HUES6 (cell line): ENCODE measurements at regions not wholly inside any gene's neighbourhood (a gene's known extent, or its start where the extent isn't known, plus 50 kb on each side); places are given as distances from the start of the nearest gene placed in this dataset.

Experiments used
- H3K27ac ChIP-seq: 2 replicates; pipeline ENCODE4 v1.7.0; 2013; ENCODE audit warnings: low read depth, mild to moderate bottlenecking, low read length, inconsistent platforms
- H3K27me3 ChIP-seq: 2 replicates; pipeline ENCODE4 v1.6.1; 2013; ENCODE audit warnings: low read length; ENCODE audit not compliant: control insufficient read depth, insufficient read depth
- H3K36me3 ChIP-seq: 2 replicates; pipeline ENCODE4 v1.6.1; 2013; ENCODE audit warnings: low read length; ENCODE audit not compliant: control insufficient read depth, insufficient read depth
- H3K4me1 ChIP-seq: 2 replicates; pipeline ENCODE4 v1.6.1; 2013; ENCODE audit warnings: low read length; ENCODE audit not compliant: control insufficient read depth, insufficient read depth
- H3K4me3 ChIP-seq: 2 replicates; pipeline ENCODE4 v1.5.1; 2013; ENCODE audit warnings: low read depth, low read length
- H3K9ac ChIP-seq: one replicate; pipeline ENCODE4 v1.6.1; 2013; ENCODE audit warnings: mild to moderate bottlenecking, low read length
- H3K9me3 ChIP-seq: 2 replicates; pipeline ENCODE4 v1.6.1; 2013; ENCODE audit warnings: low read depth, low read length; ENCODE audit not compliant: control insufficient read depth, insufficient read depth

- Histone ChIP-seq H3K27me3 (peaks cover 10% of the 10 kb centered on the region), H3K4me1 (peaks cover 6% of the 10 kb centered on the region; the same call in 1 of the 2 replicates), H3K36me3 (no peaks in the 10 kb centered on the region), H3K9ac (no peak overlapping the region), H3K27ac (no peak overlapping the region), H3K4me3 (no peak overlapping the region), H3K9me3 (no peaks in the 10 kb centered on the region)
These were observed 86.4 kb upstream of the C1QTNF9B start for GRCh38 chr13:23983671-23984070.

GRCh38 chr13:23984546-23984945 lies 87.2 kb upstream of the C1QTNF9B start:
- peaks cover 3% of the 10 kb centered on the region; the same call in 1 of the 2 replicates for H3K4me1 ChIP-seq
- H3K9ac ChIP-seq: no peak overlapping the region
- H3K4me3 ChIP-seq: no peak overlapping the region
- no peaks in the 10 kb centered on the region for H3K36me3 ChIP-seq
- H3K27me3 ChIP-seq: peaks cover 3% of the 10 kb centered on the region
- no peak overlapping the region for H3K27ac ChIP-seq
- no peaks in the 10 kb centered on the region for H3K9me3 ChIP-seq

DNA sequence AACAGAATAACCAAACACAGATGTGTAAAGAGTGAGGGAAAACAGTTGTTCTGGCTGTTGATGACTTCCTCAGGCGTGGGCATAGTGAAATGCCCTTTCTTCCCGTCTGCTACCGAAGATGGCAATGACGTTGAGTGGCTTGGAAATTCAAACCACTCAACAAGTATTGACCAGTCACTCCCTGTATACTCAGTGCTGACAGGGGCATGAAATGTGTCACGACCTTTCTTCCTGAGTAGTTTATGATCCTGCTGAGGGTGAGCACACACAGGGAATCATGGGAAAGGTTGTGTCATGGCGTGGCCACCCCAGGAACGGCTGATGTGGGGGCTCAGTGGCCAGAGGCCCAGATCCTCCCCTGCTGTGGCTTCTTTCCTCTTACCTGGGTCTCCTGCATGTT lies 87.8 kb upstream of the C1QTNF9B start:
- Histone ChIP-seq H3K4me1 (peaks cover 3% of the 10 kb centered on the region; the same call in 1 of the 2 replicates), H3K9ac (no peak overlapping the region), H3K27me3 (peaks cover 3% of the 10 kb centered on the region; the same call in 1 of the 2 replicates), H3K9me3 (no peaks in the 10 kb centered on the region), H3K36me3 (no peaks in the 10 kb centered on the region), H3K4me3 (no peak overlapping the region), H3K27ac (no peak overlapping the region)

DNA sequence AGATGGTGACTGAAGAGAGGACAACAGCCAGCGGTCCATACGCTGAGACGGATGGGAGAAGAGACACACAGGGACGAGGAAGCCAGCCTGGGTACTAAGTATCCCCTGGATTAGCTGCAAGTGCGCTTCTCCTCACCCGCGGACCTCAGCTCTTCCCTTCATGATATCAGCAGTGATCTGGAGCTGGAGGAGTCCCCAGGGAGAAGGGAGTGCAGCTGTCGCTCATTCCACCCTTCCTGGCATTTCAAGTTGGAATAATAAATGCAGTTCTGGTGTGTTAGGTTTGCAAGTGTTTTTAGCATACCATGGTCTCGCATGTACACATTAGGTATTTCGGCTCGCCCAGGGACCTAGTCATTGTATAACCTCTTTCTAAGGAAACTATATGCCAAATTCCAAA lies 88.5 kb upstream of the C1QTNF9B start:
- H3K4me1 ChIP-seq: no peaks in the 10 kb centered on the region
- no peak overlapping the region for H3K27ac ChIP-seq
- no peaks in the 10 kb centered on the region for H3K36me3 ChIP-seq
- no peak overlapping the region for H3K9ac ChIP-seq
- H3K9me3 ChIP-seq: no peaks in the 10 kb centered on the region
- H3K4me3 ChIP-seq: no peak overlapping the region
- H3K27me3 ChIP-seq: no peaks in the 10 kb centered on the region; the same call in 1 of the 2 replicates

GRCh38 chr13:23986619-23987018 lies 89.3 kb upstream of the C1QTNF9B start:
- Histone ChIP-seq H3K9ac (no peak overlapping the region), H3K27me3 (no peaks in the 10 kb centered on the region; the same call in 1 of the 2 replicates), H3K27ac (no peak overlapping the region), H3K4me3 (no peak overlapping the region), H3K9me3 (no peaks in the 10 kb centered on the region), H3K4me1 (no peaks in the 10 kb centered on the region), H3K36me3 (no peaks in the 10 kb centered on the region)

DNA sequence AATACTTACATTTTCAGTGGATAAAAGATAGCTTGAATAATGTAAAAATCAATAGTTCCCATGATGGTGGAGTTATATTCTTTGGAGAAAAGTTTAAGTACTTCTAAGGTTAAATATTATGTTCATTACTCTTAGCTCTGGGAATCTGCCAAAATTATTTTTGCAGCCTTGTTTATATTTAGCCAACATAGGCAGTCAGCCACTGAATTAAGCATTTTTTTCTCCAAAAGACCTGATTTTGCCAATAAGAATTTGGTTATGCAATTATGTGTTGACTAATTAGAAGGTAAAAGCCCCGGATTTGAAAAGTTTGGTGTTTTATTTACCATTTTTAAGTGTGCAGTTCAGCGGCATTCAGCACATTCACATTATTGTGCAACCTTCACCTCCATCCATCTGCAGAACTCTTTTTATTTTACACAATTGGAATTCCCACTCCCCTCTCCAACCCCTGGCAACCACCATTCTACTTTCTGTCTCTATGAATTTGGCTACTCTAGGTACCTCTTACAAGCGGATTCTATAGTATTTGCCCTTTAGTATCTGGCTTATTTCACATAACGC lies 90.1 kb upstream of the C1QTNF9B start:
- no peaks in the 10 kb centered on the region for H3K9me3 ChIP-seq
- no peaks in the 10 kb centered on the region for H3K36me3 ChIP-seq
- H3K4me3 ChIP-seq: no peak overlapping the region
- no peak overlapping the region for H3K27ac ChIP-seq
- no peak overlapping the region for H3K9ac ChIP-seq
- no peaks in the 10 kb centered on the region; the same call in 1 of the 2 replicates for H3K27me3 ChIP-seq
- no peaks in the 10 kb centered on the region for H3K4me1 ChIP-seq

GRCh38 chr13:23988546-23989122 lies 91.3 kb upstream of the C1QTNF9B start:
- Histone ChIP-seq H3K9ac (no peak overlapping the region), H3K4me1 (no peaks in the 10 kb centered on the region), H3K27ac (no peak overlapping the region), H3K9me3 (no peaks in the 10 kb centered on the region), H3K36me3 (no peaks in the 10 kb centered on the region), H3K27me3 (no peaks in the 10 kb centered on the region; the same call in 1 of the 2 replicates), H3K4me3 (no peak overlapping the region)

- Histone ChIP-seq H3K36me3 (no peaks in the 10 kb centered on the region), H3K4me1 (no peaks in the 10 kb centered on the region), H3K27ac (no peak overlapping the region), H3K27me3 (no peaks in the 10 kb centered on the region; the same call in 1 of the 2 replicates), H3K4me3 (no peak overlapping the region), H3K9ac (no peak overlapping the region), H3K9me3 (no peaks in the 10 kb centered on the region)
These were observed 93.2 kb upstream of the C1QTNF9B start for GRCh38 chr13:23990455-23990854.

DNA sequence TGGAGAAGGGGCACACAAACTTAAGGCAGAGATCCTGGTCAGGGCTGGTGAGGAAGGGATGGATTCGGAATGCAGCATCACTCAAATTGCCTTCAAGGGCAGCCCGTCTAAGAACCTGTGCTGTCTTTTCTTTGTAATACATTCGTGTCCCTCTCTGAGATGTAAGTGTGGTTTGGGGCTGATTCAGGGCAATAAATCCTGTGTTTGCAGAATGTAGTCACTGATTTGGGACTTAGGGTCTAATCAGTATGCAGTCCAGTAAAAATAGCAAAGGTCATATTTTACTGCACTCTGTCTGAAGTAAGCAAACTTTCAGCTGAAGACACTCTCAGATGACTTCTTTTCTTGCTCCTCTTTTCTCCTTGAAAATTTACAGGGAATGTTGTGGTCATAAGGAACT lies 93.8 kb upstream of the C1QTNF9B start:
- Histone ChIP-seq H3K4me3 (no peak overlapping the region), H3K4me1 (no peaks in the 10 kb centered on the region), H3K36me3 (no peaks in the 10 kb centered on the region), H3K27me3 (no peaks in the 10 kb centered on the region; the same call in 1 of the 2 replicates), H3K9me3 (no peaks in the 10 kb centered on the region), H3K27ac (no peak overlapping the region), H3K9ac (no peak overlapping the region)

DNA sequence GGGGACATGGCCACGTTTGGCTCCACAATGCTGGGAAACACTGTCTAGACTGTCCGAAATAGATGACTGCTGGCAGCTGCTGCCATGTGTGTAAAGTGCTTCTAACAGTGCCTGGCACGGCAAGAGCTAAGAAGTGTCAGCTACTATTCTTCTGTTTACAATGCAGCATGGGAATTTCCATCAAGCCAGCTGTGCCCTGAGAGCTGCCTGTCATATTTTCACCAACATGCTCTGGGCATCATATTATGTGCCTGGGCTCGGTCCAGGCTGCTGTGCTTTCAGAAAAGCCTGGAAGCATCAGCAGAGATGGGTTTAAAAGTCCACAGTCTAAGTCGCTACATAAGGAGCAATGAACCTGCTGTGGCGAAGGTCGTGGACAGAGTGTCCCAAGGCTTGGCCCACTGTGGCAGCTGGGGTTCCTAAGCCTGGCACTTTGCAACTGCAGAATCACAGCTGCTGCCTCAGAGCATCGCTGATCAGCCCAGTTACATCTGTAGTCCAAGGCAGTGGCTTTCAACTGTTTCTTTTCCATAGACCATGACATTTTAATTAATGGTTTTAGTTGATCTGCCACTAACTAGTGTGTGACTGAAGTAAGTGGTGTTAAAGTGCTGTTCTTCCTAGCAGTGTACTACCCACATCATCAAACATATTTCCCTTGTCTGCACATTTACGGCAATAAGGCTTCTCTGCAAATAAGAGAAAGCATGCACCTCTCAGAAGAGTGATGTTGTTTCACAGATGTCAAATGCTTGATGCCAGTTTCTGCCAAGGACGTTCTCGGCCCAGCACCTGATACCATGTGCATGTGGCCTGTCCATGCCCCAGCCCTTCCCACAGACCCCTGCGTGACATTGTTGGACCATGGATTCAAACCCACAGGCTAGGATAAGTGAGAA lies 95.7 kb upstream of the C1QTNF9B start:
- Histone ChIP-seq H3K9me3 (peaks cover 4% of the 10 kb centered on the region), H3K36me3 (no peaks in the 10 kb centered on the region), H3K4me1 (no peaks in the 10 kb centered on the region), H3K27me3 (no peaks in the 10 kb centered on the region; the same call in 1 of the 2 replicates), H3K4me3 (no peak overlapping the region), H3K27ac (no peak overlapping the region), H3K9ac (no peak overlapping the region)

DNA sequence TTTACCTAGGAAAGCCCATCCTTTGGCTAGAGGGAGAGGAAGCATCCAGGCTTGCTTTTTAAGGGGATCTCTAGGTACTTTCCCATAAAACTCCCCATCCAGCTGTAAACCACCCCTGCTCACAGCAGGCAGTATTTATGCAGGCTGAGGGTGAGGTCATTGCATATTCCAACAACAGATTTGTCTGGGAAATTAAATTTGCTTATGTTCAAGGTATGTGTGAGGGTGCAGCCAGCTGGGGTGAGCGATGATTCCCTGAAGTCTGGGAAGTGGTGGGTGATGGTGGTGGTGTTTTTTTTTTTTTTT lies 96.3 kb upstream of the C1QTNF9B start:
- Histone ChIP-seq H3K4me3 (no peak overlapping the region), H3K27me3 (no peaks in the 10 kb centered on the region; the same call in 1 of the 2 replicates), H3K9ac (no peak overlapping the region), H3K36me3 (no peaks in the 10 kb centered on the region), H3K27ac (no peak overlapping the region), H3K9me3 (peaks cover 4% of the 10 kb centered on the region), H3K4me1 (no peaks in the 10 kb centered on the region)
